BJ (cell line): ENCODE measurements at regions not wholly inside any gene's neighbourhood (a gene's known extent, or its start where the extent isn't known, plus 50 kb on each side); places are given as distances from the start of the nearest gene placed in this dataset.
"Not testable (repeated sequence)": the region's sequence is repeated elsewhere in the genome, so short reads cannot be mapped to it uniquely, and the experiment has no call there.

Source experiments
- CTCF ChIA-PET: fragments of 350-600 bp; formaldehyde crosslinking; extraction: SDS; loops from one replicate; lab custom pipeline; 2021; ENCODE audit warnings: antibody characterized with exemption, inconsistent platforms; lab: Yijun Ruan, JAX
- POLR2A ChIA-PET: fragments of 300-600 bp; sonication (Branson Sonifier 250); formaldehyde crosslinking; extraction: SDS; loops from one replicate; lab custom pipeline; 2021; ENCODE audit warnings: antibody characterized with exemption; lab: Charles Lee
- DNase-seq: peaks from one replicate; pipeline ENCODE4 v3.0.0-alpha.2; 2011; ENCODE audit warnings: low read depth
- H3K27me3 ChIP-seq: 2 replicates; pipeline ENCODE4 v1.6.0; 2011; ENCODE audit warnings: low read length; ENCODE audit not compliant: control insufficient read depth, insufficient read depth
- H3K36me3 ChIP-seq: 2 replicates; pipeline ENCODE4 v1.5.1; 2011; ENCODE audit warnings: low read length; ENCODE audit not compliant: control insufficient read depth, insufficient read depth
- H3K4me3 ChIP-seq: 2 replicates; pipeline ENCODE4 v1.5.1; 2011; ENCODE audit warnings: low read depth, mild to moderate bottlenecking, control low read depth, low read length
- TF ChIP-seq, protein P1 (sequence below): IDR thresholded peaks from 2 replicates; pipeline ENCODE4 v1.5.1; 2011; ENCODE audit warnings: low read depth, mild to moderate bottlenecking, control low read depth, inconsistent platforms, low read length, moderate library complexity; ENCODE audit not compliant: insufficient read depth

DNA sequence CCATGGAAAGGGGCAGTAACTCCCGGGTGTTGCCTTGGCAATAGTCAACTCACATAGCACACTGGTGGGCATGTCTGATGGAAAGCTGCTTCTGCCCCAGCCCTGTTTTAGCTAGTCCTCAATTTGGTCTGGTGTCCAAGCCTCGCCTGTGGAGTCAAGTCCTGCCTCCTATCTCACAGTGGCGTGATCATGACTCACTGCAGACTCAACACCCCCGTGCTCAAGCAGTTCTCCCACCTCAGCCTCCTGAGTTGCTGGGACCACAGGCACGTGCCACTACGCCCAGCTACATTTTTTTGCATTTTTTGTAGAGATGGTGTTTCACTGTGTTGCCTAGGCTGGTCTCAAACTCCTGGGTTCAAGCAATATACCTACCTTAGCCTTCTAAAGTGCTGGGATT, 218.9 kb upstream of the FRG2C start:
- POLR2A ChIA-PET, CTCF ChIA-PET, DNase-seq, H3K27me3 ChIP-seq, H3K36me3 ChIP-seq, H3K4me3 ChIP-seq: not testable (repeated sequence)

DNA sequence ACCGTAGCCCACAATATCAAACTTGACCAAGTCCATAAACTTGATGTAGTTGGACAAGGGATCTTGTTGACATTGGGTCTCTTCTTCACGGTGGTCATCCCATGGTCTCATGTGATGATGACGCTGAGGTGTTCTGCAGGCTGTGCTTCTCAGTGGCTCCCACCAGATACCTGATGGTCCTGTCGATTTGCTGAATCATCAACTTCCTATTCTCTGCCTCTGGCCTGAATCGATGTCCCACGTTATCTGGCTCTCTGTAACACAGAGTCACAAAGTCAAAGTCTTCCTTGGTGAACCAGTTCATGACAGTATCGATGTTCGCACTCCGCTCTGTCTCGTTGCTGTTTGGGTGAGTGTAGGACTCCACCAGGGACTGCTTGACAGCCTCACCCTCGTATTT, 217.2 kb upstream of the FRG2C start:
- DNase-seq, H3K4me3 ChIP-seq, H3K36me3 ChIP-seq, POLR2A ChIA-PET, H3K27me3 ChIP-seq, CTCF ChIA-PET: not testable (repeated sequence)

DNA sequence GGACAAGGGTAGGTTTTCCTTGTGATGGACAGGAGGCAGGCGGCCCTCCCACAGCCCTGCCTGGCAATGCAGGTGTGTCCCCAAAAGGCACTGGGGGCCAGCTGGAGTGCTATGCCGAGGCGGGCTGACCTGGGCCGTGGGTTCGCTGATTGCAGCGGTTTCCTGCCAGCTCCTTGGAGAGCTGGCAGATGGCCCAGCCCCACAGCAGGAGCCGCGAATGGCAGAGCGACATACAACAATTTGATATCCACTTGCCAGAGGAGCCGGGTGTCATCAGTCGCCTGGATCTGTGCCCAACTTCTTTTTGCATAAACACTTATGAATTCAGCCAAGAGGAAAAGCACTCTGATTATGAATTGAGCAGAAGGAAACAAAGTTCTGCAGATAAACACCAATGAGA, 210.8 kb upstream of the FRG2C start:
- DNase-seq, POLR2A ChIA-PET, H3K27me3 ChIP-seq, CTCF ChIA-PET, H3K4me3 ChIP-seq, H3K36me3 ChIP-seq: not testable (repeated sequence)

DNA sequence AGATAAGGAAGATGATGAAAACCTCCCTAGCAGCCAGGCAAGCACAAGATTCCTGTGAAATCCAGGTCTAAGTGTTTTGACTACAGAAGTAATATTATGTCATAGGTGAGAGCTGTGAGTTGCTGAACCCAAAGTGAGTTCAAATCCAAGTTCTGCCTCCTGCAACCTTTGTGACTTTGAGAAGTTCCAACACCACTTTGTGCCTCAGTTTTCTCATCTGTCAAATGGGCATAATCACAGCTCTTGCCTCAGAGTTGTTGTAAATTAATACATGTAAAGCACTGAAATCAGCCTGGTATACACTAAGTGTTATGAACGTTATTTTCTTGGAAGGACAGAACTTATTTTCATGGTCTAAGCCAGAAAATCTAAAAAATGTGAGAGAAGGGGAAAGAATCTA, 210.3 kb upstream of the FRG2C start:
- H3K4me3 ChIP-seq, DNase-seq, H3K36me3 ChIP-seq, POLR2A ChIA-PET, CTCF ChIA-PET, H3K27me3 ChIP-seq: not testable (repeated sequence)

- H3K36me3 ChIP-seq, H3K4me3 ChIP-seq, CTCF ChIA-PET, H3K27me3 ChIP-seq, DNase-seq, POLR2A ChIA-PET: not testable (repeated sequence)
Measured at GRCh38 chr3:75474530-75474929, 189.6 kb upstream of the FRG2C start.

GRCh38 chr3:75496600-75496999, 167.5 kb upstream of the FRG2C start:
- H3K36me3 ChIP-seq, POLR2A ChIA-PET, CTCF ChIA-PET, H3K27me3 ChIP-seq, DNase-seq, H3K4me3 ChIP-seq: not testable (repeated sequence)

DNA sequence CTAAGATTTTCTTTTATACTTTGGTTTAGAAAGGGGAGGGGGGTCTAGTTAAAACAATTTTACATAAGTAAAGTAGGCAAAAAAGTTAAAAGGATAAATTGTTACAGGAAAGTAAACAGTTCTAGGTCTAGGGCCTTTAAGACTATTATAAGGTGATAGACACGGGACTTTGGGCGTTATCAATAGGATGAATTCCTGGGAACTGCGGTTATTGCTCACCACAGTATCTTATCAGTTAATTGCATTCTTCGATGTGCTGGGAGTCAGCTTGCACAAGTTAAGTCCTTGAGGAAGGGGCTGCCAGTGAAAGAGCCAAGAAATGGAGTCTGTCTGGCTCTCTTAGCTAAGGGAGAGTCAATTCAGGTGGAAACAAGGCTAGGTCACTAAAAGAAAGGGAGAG, 163.8 kb upstream of the FRG2C start:
- POLR2A ChIA-PET, H3K36me3 ChIP-seq, H3K27me3 ChIP-seq, DNase-seq, CTCF ChIA-PET, H3K4me3 ChIP-seq: not testable (repeated sequence)

DNA sequence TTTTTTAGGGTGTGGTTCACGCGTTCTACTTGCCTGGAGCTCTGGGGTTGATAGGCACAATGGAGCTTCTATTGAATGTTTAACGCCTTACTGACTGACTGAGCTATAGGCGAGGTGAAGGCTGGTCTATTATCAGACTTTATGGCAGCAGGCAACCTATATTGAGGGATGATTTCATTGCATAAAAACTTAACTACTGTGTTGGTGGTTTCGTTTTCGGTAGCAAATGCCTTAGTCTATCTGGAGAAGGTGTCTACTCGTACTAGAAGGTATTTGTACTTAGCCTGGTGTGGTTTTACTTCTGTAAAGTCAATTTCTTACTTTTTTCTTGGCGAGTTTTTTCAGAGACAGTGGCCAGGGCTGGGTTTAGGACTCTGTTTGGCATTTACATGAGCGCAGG, 162.0 kb upstream of the FRG2C start:
- H3K27me3 ChIP-seq, H3K4me3 ChIP-seq, H3K36me3 ChIP-seq, CTCF ChIA-PET, DNase-seq, POLR2A ChIA-PET: not testable (repeated sequence)

DNA sequence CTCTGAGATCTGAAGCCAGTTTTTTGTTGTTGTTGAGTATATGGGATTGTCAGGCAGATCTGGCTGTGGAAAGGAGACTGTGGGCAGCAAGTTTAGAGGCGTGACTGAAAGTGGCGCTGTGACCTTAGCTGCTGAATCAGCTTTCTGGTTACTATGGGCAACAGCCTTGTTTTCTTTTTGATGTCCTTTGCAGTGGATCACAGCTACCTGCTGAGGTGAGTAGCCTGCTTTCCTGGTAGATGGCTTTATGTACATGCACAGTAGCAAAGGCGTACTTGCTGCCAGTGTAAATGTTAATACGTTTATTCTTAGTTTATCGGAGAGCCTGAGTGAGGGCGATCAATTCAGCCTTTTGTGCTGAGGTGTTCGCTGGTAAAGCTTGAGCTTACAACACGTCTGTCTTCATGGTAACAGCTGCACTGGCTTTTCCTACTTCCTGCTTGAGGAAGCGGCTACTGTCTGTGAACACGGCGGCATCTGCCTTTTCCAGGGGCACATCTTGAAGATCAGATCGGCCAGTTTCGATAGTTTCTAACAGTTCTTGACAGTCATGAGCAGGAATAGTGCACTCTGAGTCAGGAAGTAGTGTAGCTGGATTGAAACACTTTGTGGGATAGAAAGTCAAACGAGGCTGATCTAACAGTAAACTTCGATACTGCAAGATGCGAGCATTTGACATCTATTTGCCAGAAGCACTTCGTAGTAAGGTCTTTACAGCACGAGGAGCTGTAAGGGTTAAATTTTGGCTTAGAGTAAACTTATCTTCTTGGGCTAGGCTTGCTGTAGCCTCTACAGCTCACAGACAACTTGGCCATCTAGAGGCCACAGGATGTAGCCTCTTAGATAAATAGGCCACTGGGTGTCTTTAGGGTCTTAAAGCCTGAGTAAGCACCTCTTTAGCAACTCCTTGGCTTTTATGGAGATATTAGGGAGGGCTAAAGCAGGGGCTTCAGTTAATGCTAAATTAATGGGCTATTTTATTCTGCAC, 161.1 kb upstream of the FRG2C start:
- H3K27me3 ChIP-seq, H3K36me3 ChIP-seq, DNase-seq, POLR2A ChIA-PET, H3K4me3 ChIP-seq: not testable (repeated sequence)
- CTCF ChIA-PET: interaction anchor here (1.7 kb wide), 1 partner anchor 77 kb away, joined by 4 read pairs; no protein-coding TSS in a partner anchor
- TF ChIP-seq, protein P1, sequence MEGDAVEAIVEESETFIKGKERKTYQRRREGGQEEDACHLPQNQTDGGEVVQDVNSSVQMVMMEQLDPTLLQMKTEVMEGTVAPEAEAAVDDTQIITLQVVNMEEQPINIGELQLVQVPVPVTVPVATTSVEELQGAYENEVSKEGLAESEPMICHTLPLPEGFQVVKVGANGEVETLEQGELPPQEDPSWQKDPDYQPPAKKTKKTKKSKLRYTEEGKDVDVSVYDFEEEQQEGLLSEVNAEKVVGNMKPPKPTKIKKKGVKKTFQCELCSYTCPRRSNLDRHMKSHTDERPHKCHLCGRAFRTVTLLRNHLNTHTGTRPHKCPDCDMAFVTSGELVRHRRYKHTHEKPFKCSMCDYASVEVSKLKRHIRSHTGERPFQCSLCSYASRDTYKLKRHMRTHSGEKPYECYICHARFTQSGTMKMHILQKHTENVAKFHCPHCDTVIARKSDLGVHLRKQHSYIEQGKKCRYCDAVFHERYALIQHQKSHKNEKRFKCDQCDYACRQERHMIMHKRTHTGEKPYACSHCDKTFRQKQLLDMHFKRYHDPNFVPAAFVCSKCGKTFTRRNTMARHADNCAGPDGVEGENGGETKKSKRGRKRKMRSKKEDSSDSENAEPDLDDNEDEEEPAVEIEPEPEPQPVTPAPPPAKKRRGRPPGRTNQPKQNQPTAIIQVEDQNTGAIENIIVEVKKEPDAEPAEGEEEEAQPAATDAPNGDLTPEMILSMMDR: 0 out of 2 replicates have a peak, but pooled peaks have one; percentile 5
